Calu3 (cell line): ENCODE measurements at regions not wholly inside any gene's neighbourhood (a gene's known extent, or its start where the extent isn't known, plus 50 kb on each side); places are given as distances from the start of the nearest gene placed in this dataset.

Experiments used
- BruUV-seq: library from RNA; stranded (reverse); fragments of 400-500 nt; replicated peaks from 2 replicates; lab custom pipeline; 2021; lab: Mats Ljungman, UMichigan
- CTCF ChIA-PET: fragments of 300-600 bp; sonication (Branson Sonifier 250); formaldehyde crosslinking; loops from one replicate; lab custom pipeline; 2022; ENCODE audit warnings: antibody characterized with exemption; lab: Charles Lee
- DNase-seq: peaks from one replicate; pipeline ENCODE4 v3.0.0; 2022
- H3K27ac Mint-ChIP-seq: one replicate; pipeline ENCODE4 v1.8.0; 2022; ENCODE audit warnings: mixed read lengths; ENCODE audit not compliant: unreplicated experiment
- H3K27me3 Mint-ChIP-seq: one replicate; pipeline ENCODE4 v1.8.0; 2022; ENCODE audit warnings: mixed read lengths; ENCODE audit not compliant: unreplicated experiment
- H3K36me3 Mint-ChIP-seq: one replicate; pipeline ENCODE4 v1.8.0; 2022; ENCODE audit warnings: mild to moderate bottlenecking, moderate library complexity, mixed read lengths; ENCODE audit not compliant: insufficient read depth, unreplicated experiment
- H3K4me1 Mint-ChIP-seq: one replicate; pipeline ENCODE4 v1.8.0; 2022; ENCODE audit warnings: mild to moderate bottlenecking, low read depth, mixed read lengths; ENCODE audit not compliant: unreplicated experiment
- H3K4me3 Mint-ChIP-seq: one replicate; pipeline ENCODE4 v1.8.0; 2022; ENCODE audit warnings: mild to moderate bottlenecking, low read depth, moderate library complexity, mixed read lengths; ENCODE audit not compliant: unreplicated experiment
- H3K9me3 Mint-ChIP-seq: one replicate; pipeline ENCODE4 v1.8.0; 2022; ENCODE audit warnings: low read depth, mixed read lengths; ENCODE audit not compliant: unreplicated experiment
- CTCF ChIP-seq: fragments of 200-600 bp; IDR thresholded peaks from one replicate; pipeline ENCODE4 v1.8.0; 2022; ENCODE audit warnings: antibody characterized with exemption; ENCODE audit not compliant: unreplicated experiment
- intact Hi-C: fragments of 100-400 bp; cut with micrococcal nuclease; formaldehyde crosslinking; loops from one replicate; pipeline ENCODE4 v1.10.0; 2022; ENCODE audit not compliant: unreplicated experiment

- no peak for TF ChIP-seq CTCF
- no peak overlapping the region for H3K27ac Mint-ChIP-seq
- no peak overlapping the region for H3K4me3 Mint-ChIP-seq
- CTCF ChIA-PET = no interaction called here
- intact Hi-C loops = loop anchor here (10.0 kb wide), 1 partner anchor 50 kb away; no protein-coding TSS in a partner anchor
- H3K4me1 Mint-ChIP-seq = no peaks in the 10 kb centered on the region
- H3K27me3 Mint-ChIP-seq = no peaks in the 10 kb centered on the region
- no peaks in the 10 kb centered on the region for H3K9me3 Mint-ChIP-seq
- DNase-seq = no peak
- H3K36me3 Mint-ChIP-seq = no peaks in the 10 kb centered on the region
- BruUV-seq = no TSS peak
Observed at GRCh38 chr14:29035134-29035533, 268.5 kb downstream of the FOXG1 start.

GRCh38 chr14:29037411-29037810 lies 270.8 kb downstream of the FOXG1 start:
- intact Hi-C loops = loop anchor here (10.0 kb wide), 1 partner anchor 47 kb away; no protein-coding TSS in a partner anchor
- no peak for TF ChIP-seq CTCF
- H3K4me1 Mint-ChIP-seq = no peaks in the 10 kb centered on the region
- DNase-seq = no peak
- no peak overlapping the region for H3K4me3 Mint-ChIP-seq
- no peaks in the 10 kb centered on the region for H3K9me3 Mint-ChIP-seq
- no peaks in the 10 kb centered on the region for H3K36me3 Mint-ChIP-seq
- no peak overlapping the region for H3K27ac Mint-ChIP-seq
- no peaks in the 10 kb centered on the region for H3K27me3 Mint-ChIP-seq
- CTCF ChIA-PET = interaction anchor here (0.5 kb wide), 1 partner anchor 221 kb away, joined by 3 read pairs; no protein-coding TSS in a partner anchor
- no TSS peak for BruUV-seq

- Mint-ChIP-seq H3K4me3 (no peak overlapping the region), H3K9me3 (no peaks in the 10 kb centered on the region)
- CTCF ChIA-PET = no interaction called here
Observed at GRCh38 chr14:29039171-29039570, 272.6 kb downstream of the FOXG1 start.

GRCh38 chr14:29042551-29042950 lies 276.0 kb downstream of the FOXG1 start:
- CTCF ChIA-PET = no interaction called here
- no peaks in the 10 kb centered on the region for H3K9me3 Mint-ChIP-seq
- intact Hi-C loops = no loop called here
- no peaks in the 10 kb centered on the region for H3K36me3 Mint-ChIP-seq
- no peak overlapping the region for H3K27ac Mint-ChIP-seq
- H3K4me1 Mint-ChIP-seq = no peaks in the 10 kb centered on the region
- no peaks in the 10 kb centered on the region for H3K27me3 Mint-ChIP-seq
- DNase-seq = no peak
- no peak for TF ChIP-seq CTCF
- no peak overlapping the region for H3K4me3 Mint-ChIP-seq
- BruUV-seq = no TSS peak

More at GRCh38 chr14:29039171-29039570, 272.6 kb downstream of the FOXG1 start:
- BruUV-seq = no TSS peak
- Mint-ChIP-seq H3K27ac (no peak overlapping the region), H3K4me1 (no peaks in the 10 kb centered on the region), H3K36me3 (no peaks in the 10 kb centered on the region), H3K27me3 (no peaks in the 10 kb centered on the region)
- no peak for TF ChIP-seq CTCF
- intact Hi-C loops = loop anchor here (10.0 kb wide), 1 partner anchor 46 kb away; no protein-coding TSS in a partner anchor
- no peak for DNase-seq
